Epithelial cell of esophagus (primary cell): ENCODE measurements at regions not wholly inside any gene's neighbourhood (a gene's known extent, or its start where the extent isn't known, plus 50 kb on each side); places are given as distances from the start of the nearest gene placed in this dataset.

Experiments
- DNase-seq: peaks from one replicate; pipeline ENCODE4 v3.0.0; 2010; ENCODE audit warnings: low read depth
- H3K4me3 ChIP-seq: 2 replicates; pipeline ENCODE4 v1.5.1; 2011; ENCODE audit warnings: mild to moderate bottlenecking, low read length, control low read depth
- TF ChIP-seq, protein P1 (sequence below): IDR thresholded peaks from 2 replicates; pipeline ENCODE4 v1.5.1; 2011; ENCODE audit warnings: low read depth, mild to moderate bottlenecking, low read length, control low read depth, inconsistent platforms; ENCODE audit not compliant: insufficient read depth; ENCODE audit errors: missing control alignments

DNA sequence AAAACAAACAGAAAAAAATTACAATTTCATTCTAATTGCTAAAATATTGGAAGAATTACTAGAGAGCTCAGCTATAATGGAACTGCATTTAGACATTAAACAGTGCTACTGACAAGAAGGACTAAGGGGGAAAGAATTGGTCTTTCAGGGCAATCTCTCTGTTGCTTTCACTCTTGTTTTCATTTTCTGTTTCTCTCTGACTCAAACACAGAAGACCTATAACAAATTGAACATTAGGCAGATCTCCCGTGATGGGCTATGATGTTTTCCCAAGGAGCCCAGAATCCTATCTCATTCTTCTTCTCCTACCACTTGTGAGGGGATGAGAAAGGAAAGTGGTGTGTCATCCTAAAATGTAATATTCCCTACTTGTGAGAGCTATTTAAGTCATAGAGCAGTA lies 358.0 kb upstream of the TGFBR2 start:
- no peak for DNase-seq
- H3K4me3 ChIP-seq, result no peak overlapping the region
- TF ChIP-seq, protein P1, sequence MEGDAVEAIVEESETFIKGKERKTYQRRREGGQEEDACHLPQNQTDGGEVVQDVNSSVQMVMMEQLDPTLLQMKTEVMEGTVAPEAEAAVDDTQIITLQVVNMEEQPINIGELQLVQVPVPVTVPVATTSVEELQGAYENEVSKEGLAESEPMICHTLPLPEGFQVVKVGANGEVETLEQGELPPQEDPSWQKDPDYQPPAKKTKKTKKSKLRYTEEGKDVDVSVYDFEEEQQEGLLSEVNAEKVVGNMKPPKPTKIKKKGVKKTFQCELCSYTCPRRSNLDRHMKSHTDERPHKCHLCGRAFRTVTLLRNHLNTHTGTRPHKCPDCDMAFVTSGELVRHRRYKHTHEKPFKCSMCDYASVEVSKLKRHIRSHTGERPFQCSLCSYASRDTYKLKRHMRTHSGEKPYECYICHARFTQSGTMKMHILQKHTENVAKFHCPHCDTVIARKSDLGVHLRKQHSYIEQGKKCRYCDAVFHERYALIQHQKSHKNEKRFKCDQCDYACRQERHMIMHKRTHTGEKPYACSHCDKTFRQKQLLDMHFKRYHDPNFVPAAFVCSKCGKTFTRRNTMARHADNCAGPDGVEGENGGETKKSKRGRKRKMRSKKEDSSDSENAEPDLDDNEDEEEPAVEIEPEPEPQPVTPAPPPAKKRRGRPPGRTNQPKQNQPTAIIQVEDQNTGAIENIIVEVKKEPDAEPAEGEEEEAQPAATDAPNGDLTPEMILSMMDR, result no peak

DNA sequence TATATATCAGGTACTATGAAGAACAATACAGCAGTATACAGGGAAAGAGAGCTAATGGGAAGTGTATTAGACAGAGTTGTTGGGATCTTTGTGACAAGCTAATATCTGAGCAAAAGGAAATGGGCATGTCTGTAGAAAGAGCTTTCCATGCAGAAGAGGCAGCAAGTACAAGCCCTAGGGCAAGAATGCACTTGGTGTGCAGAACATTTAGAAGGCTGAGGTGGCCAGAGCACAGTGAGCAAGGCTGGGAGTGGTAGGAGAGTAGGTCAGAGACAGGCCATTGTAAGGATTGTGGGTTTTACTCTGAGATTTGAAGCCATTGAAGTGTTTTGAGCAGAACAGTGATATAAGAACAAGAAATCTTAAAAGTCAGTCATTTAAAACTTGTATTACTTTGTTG lies 353.9 kb upstream of the TGFBR2 start:
- peak; percentile 43 for DNase-seq
- no peak overlapping the region for H3K4me3 ChIP-seq
- TF ChIP-seq, protein P1, result no peak

DNA sequence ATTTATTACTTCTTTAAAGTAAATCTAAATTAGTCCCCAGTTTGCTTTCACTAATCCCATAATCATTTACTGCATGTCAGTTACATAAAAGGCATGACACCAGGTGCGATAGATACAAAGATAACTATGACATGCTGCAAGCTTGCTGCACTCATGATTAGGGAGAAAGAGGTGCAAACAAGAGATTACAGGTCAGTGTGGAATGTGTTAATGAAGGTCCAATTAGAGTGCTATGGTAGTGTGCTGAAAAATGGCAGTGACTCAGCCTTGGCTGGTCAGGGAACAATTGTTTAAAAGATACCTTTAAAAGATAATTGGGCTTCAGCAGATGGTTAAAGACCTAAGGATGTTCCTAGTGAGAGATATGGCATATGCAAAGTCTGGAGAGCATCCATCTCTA lies 352.6 kb upstream of the TGFBR2 start:
- H3K4me3 ChIP-seq, result no peak overlapping the region
- DNase-seq, result no peak
- TF ChIP-seq, protein P1, result no peak

DNA sequence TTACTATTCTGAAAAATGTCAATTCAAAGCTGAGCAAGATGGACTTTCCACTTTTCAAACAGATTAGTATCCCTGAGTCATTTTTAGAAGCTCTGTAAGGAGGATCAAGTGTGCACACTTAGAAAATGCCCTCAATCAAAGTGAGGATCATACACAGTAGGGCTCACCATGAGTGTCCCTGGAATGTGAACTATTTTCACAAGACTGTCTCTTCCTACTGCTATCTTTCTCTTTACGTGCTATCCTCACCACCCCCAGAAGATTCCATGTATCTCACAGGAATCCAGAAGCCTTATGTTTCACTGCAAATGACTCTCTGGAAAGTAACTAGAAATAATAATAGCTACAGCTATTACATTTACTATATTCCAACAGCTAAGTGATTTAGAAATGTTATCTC lies 349.9 kb upstream of the TGFBR2 start:
- no peak for DNase-seq
- no peak overlapping the region for H3K4me3 ChIP-seq
- TF ChIP-seq, protein P1, result no peak

DNA sequence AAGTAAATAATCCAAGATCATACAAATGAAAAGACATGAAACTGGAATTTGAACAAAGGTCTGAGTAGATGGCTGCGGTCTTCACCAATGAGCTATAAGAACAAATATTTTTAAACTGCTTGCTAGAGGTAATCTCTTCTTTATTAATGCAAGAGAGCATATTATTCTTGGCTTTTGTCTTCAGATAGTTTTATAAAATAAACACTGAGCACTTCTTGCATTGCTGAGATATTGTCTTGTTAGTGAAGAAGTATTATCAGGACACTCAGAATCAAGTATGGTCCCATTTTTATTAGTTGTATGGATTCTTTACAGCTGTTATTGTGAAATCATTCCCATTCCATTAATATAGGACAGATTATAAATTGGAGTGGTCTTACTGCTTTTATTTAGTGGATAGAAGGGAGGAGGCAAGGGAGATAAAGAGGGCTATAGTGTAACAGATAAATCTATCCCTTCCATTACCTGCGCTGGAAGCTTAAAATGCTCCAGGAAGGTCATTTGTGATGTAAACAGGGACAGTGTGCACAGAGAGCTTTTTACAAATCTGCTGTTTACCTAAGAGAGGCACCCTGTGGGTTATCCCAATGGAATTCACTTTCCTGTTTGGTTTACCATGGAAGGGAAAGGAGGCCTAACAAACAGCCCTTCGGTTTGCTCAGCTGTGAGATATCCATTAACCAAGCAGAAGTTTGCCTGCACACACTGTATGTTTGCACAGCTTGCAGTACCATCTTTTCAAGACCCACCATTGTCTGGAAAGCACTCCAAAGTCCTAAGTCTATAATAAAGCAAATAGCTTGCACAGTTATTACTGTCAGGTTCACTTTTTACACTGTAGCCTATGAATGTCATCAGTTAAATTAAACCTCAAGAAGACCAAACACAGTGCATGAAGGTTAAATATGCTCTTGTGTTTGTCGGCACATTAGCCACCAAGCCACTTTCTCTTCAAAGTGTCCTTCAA lies 347.7 kb upstream of the TGFBR2 start:
- DNase-seq, result no peak
- TF ChIP-seq, protein P1, result no peak
- H3K4me3 ChIP-seq, result no peak overlapping the region

DNA sequence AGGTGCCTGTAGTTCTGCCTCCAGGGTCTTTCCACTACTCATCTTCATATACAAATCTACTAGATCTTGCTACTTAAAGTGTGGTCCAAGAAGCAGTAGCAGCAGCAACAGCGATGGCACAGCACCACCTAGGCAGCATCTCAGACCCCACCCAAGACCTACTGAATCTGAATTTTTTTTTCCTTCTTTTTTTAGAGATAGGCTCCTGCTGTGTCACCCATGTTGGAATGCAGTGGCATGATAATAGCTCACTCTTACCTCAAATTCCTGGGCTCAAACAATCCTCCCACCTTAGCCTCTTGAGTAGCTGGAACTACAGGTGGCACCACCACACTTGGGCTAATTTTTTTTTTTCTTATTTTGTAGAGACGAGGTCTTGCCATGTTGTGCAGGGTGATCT lies 346.7 kb upstream of the TGFBR2 start:
- no peak overlapping the region for H3K4me3 ChIP-seq
- TF ChIP-seq, protein P1, result no peak
- DNase-seq, result no peak

DNA sequence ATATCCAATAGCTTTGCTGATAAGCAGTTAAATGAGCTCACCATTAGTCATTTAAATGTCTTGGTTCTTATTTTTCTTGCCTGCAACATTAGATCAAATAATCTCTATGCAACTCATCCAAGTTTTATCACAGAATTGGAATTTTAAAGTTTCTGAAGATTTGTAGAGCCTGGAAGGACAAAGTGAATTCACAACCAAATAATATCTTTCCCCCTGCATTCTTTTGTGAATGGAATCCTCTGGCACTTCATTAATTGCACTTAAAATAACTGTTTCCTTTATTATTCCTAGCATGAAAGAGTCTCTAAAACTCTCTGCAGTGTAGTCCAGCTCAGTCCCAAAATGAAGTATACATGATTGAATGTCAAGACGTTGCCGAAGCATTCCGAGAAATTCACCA lies 345.6 kb upstream of the TGFBR2 start:
- TF ChIP-seq, protein P1, result no peak
- no peak for DNase-seq
- no peak overlapping the region for H3K4me3 ChIP-seq
